ENCODE measurements at regions not wholly inside any gene's neighbourhood (a gene's known extent, or its start where the extent isn't known, plus 50 kb on each side); places are given as distances from the start of the nearest gene placed in this dataset.
A peak's percentile ranks its signal among the peaks of the same experiment; 100 is the strongest.
"Not testable (repeated sequence)": the region's sequence is repeated elsewhere in the genome, so short reads cannot be mapped to it uniquely, and the experiment has no call there.

DNA sequence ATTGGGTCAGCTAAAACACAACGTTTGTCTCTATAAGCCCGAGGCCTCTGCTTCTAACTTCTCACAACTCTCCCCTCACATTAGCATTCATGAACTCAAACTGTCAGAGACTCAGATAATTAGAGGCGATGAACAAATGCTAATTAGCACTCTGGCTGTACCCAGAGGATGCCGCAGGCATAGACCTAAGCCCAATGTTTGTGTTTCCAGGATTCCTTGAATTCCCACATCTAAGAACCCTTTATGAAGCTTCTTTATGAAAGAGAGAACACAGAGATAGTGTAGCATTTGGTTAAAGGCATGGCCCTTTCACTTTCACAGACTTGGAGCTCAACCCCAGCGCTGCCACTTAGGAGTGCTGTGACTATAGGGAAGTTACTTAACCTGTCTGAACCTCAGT lies 512.2 kb downstream of the GRIN2A start:
- H3K27ac Mint-ChIP-seq = no peak overlapping the region
- CTCF ChIA-PET = interaction anchor here (0.6 to 3.5 kb wide), 6 partner anchors 8 to 414 kb away, joined by 3 to 17 read pairs (median 4); no protein-coding TSS in a partner anchor
- TF ChIP-seq TEAD4 (CRISPR knock-in tag; IDR thresholded peaks at IDR 0.05) (no peak), ZNF317 (CRISPR knock-in tag; IDR thresholded peaks at IDR 0.05; ENCODE audit: borderline replicate concordance, low read depth) (no peak), HMGA2 (CRISPR knock-in tag; IDR thresholded peaks at IDR 0.05) (no peak), MYBL2 (CRISPR knock-in tag; IDR thresholded peaks at IDR 0.05) (no peak), MXD4 (CRISPR knock-in tag; IDR thresholded peaks at IDR 0.05; ENCODE audit: borderline replicate concordance) (no peak)
- TF ChIP-seq, protein P1, sequence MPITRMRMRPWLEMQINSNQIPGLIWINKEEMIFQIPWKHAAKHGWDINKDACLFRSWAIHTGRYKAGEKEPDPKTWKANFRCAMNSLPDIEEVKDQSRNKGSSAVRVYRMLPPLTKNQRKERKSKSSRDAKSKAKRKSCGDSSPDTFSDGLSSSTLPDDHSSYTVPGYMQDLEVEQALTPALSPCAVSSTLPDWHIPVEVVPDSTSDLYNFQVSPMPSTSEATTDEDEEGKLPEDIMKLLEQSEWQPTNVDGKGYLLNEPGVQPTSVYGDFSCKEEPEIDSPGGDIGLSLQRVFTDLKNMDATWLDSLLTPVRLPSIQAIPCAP (CRISPR knock-in tag; IDR thresholded peaks at IDR 0.05) = no peak
- TF ChIP-seq, protein P2, sequence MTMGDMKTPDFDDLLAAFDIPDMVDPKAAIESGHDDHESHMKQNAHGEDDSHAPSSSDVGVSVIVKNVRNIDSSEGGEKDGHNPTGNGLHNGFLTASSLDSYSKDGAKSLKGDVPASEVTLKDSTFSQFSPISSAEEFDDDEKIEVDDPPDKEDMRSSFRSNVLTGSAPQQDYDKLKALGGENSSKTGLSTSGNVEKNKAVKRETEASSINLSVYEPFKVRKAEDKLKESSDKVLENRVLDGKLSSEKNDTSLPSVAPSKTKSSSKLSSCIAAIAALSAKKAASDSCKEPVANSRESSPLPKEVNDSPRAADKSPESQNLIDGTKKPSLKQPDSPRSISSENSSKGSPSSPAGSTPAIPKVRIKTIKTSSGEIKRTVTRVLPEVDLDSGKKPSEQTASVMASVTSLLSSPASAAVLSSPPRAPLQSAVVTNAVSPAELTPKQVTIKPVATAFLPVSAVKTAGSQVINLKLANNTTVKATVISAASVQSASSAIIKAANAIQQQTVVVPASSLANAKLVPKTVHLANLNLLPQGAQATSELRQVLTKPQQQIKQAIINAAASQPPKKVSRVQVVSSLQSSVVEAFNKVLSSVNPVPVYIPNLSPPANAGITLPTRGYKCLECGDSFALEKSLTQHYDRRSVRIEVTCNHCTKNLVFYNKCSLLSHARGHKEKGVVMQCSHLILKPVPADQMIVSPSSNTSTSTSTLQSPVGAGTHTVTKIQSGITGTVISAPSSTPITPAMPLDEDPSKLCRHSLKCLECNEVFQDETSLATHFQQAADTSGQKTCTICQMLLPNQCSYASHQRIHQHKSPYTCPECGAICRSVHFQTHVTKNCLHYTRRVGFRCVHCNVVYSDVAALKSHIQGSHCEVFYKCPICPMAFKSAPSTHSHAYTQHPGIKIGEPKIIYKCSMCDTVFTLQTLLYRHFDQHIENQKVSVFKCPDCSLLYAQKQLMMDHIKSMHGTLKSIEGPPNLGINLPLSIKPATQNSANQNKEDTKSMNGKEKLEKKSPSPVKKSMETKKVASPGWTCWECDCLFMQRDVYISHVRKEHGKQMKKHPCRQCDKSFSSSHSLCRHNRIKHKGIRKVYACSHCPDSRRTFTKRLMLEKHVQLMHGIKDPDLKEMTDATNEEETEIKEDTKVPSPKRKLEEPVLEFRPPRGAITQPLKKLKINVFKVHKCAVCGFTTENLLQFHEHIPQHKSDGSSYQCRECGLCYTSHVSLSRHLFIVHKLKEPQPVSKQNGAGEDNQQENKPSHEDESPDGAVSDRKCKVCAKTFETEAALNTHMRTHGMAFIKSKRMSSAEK (CRISPR knock-in tag; IDR thresholded peaks at IDR 0.05; ENCODE audit: borderline replicate concordance) = no peak

DNA sequence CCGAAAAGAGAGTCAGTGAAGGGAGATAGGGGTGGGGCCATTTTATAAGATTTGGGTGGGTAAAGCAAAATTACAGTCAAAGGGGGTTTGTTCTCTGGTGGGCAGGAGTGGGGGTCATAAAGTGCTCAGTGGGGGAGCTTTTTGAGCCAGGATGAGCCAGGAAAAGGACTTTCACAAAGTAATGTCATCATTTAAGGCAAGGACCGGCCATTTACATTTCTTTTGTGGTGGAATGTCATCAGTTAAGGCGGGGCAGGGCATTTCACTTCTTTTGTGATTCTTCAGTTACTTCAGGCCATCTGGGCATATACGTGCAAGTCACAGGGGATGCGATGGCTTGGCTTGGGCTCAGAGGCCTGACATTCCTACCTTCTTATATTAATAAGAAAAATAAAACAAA lies 511.6 kb downstream of the GRIN2A start:
- TF ChIP-seq SMAD3 (CRISPR knock-in tag; IDR thresholded peaks at IDR 0.05; ENCODE audit: borderline replicate concordance) (0 out of 2 replicates have a peak, but pooled peaks have one; percentile 18), TEAD1 (CRISPR knock-in tag; IDR thresholded peaks at IDR 0.05) (peak; percentile 83; the same call in 1 of the 2 replicates)
- not testable (repeated sequence) for DNase-seq (ENCODE audit: low spot score)
- CTCF ChIA-PET = interaction anchor here (0.9 to 3.5 kb wide), 5 partner anchors 11 to 415 kb away, joined by 3 to 17 read pairs (median 6); no protein-coding TSS in a partner anchor

More for the DNA sequence above, 512.2 kb downstream of the GRIN2A start:
- ATAC-seq = peak; percentile 90
- Mint-ChIP-seq H3K36me3 (peaks cover 37% of the 10 kb centered on the region), H3K4me1 (peaks cover 21% of the 10 kb centered on the region), H3K9me3 (peaks cover 8% of the 10 kb centered on the region), H3K4me3 (no peak overlapping the region), H3K27me3 (ENCODE audit: low read depth) (no peaks in the 10 kb centered on the region)
- no peak for DNase-seq (ENCODE audit: low spot score)
- POLR2A ChIA-PET = interaction anchor here (1.2 to 1.7 kb wide), 2 partner anchors 10 to 12 kb away, joined by 4 to 10 read pairs; no protein-coding TSS in a partner anchor

DNA sequence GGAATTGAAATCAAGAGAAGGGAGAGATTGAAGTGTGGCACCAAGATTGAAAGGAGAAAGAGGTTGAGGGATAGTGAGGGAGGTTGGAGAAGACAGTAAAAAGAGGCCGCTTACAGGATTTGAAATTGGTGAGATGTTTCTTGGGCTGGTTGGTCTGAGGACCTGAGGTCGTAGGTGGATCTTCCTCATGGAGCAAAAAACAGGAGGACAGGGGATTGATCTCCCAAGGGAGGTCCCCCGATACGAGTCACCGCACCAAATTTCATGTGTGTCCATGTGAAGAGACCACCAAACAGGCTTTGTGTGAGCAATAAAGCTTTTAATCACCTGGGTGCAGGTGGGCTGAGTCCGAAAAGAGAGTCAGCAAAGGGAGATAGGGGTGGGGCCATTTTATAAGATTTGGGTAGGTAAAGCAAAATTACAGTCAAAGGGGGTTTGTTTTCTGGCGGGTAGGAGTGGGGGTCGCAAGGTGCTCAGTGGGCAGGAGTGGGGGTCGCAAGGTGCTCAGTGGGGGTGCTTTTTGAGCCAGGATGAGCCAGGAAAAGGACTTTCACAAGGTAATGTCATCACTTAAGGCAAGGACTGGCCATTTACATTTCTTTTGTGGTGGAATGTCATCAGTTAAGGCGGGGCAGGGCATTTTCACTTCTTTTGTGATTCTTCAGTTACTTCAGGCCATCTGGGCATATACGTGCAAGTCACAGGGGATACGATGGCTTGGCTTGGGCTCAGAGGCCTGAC lies 505.5 kb downstream of the GRIN2A start:
- CTCF ChIA-PET; POLR2A ChIA-PET; H3K27ac Mint-ChIP-seq; H3K9me3 Mint-ChIP-seq; H3K27me3 Mint-ChIP-seq (ENCODE audit: low read depth); DNase-seq (ENCODE audit: low spot score); H3K4me3 Mint-ChIP-seq: not testable (repeated sequence)
- peaks cover 18% of the 10 kb centered on the region for H3K36me3 Mint-ChIP-seq
- TF ChIP-seq ZNF671 (CRISPR knock-in tag; IDR thresholded peaks at IDR 0.05) = 0 out of 2 replicates have a peak, but pooled peaks have one; percentile 32
- ATAC-seq = peak; percentile 5; the same call in 1 of the 2 replicates
- peaks cover 41% of the 10 kb centered on the region for H3K4me1 Mint-ChIP-seq

More for the DNA sequence above, 511.6 kb downstream of the GRIN2A start:
- not testable (repeated sequence) for H3K27me3 Mint-ChIP-seq (ENCODE audit: low read depth); H3K9me3 Mint-ChIP-seq; H3K27ac Mint-ChIP-seq; H3K4me3 Mint-ChIP-seq
- POLR2A ChIA-PET = interaction anchor here (1.2 to 1.7 kb wide), 2 partner anchors 9 to 11 kb away, joined by 4 to 10 read pairs; no protein-coding TSS in a partner anchor
- Mint-ChIP-seq H3K4me1 (peaks cover 21% of the 10 kb centered on the region), H3K36me3 (peaks cover 38% of the 10 kb centered on the region)
- peak; percentile 21 for ATAC-seq

DNA sequence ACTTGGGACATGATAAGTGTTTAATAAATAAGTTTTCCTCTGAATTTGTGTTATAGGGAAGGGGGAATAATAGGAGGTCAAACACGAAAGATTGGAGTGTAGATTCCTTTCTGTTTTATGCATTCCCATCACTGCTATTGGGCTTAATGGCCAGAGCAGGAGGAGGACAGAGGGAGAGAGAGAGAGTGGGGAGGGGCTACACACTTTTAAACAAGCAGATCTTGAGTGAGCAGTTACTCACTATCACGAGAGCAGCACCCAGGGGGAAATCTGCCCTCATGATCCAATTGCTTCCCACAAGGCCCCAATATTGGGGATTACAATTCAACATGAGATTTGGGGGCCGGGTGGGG lies 505.0 kb downstream of the GRIN2A start:
- DNase-seq (ENCODE audit: low spot score) (no peak), ATAC-seq (peak; percentile 72)
- peaks cover 18% of the 10 kb centered on the region for H3K36me3 Mint-ChIP-seq
- no peak overlapping the region; the same call in 1 of the 2 replicates for H3K27ac Mint-ChIP-seq
- H3K27me3 Mint-ChIP-seq (ENCODE audit: low read depth) = no peaks in the 10 kb centered on the region
- ChIA-PET POLR2A (no interaction called here), CTCF (interaction anchor here (0.9 kb wide), 1 partner anchor 18 kb away, joined by 3 read pairs; no protein-coding TSS in a partner anchor)
- H3K4me3 Mint-ChIP-seq = no peak overlapping the region
- peaks cover 45% of the 10 kb centered on the region for H3K4me1 Mint-ChIP-seq
- no peaks in the 10 kb centered on the region for H3K9me3 Mint-ChIP-seq
- TF ChIP-seq FOXK1 (CRISPR knock-in tag; IDR thresholded peaks at IDR 0.05) = no peak
- no peak for TF ChIP-seq ESRRA (CRISPR knock-in tag; IDR thresholded peaks at IDR 0.05; ENCODE audit: borderline replicate concordance)
- TF ChIP-seq NR2C2 (CRISPR knock-in tag; IDR thresholded peaks at IDR 0.05) = no peak
- TF ChIP-seq, protein P3, sequence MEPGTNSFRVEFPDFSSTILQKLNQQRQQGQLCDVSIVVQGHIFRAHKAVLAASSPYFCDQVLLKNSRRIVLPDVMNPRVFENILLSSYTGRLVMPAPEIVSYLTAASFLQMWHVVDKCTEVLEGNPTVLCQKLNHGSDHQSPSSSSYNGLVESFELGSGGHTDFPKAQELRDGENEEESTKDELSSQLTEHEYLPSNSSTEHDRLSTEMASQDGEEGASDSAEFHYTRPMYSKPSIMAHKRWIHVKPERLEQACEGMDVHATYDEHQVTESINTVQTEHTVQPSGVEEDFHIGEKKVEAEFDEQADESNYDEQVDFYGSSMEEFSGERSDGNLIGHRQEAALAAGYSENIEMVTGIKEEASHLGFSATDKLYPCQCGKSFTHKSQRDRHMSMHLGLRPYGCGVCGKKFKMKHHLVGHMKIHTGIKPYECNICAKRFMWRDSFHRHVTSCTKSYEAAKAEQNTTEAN (CRISPR knock-in tag; IDR thresholded peaks at IDR 0.05) = no peak
- no peak for TF ChIP-seq ZNF232 (CRISPR knock-in tag; IDR thresholded peaks at IDR 0.05)
- TF ChIP-seq ZNF423 (CRISPR knock-in tag; IDR thresholded peaks at IDR 0.05) = no peak
- no peak for TF ChIP-seq ZNF416 (CRISPR knock-in tag; IDR thresholded peaks at IDR 0.05)
- TF ChIP-seq, protein P4, sequence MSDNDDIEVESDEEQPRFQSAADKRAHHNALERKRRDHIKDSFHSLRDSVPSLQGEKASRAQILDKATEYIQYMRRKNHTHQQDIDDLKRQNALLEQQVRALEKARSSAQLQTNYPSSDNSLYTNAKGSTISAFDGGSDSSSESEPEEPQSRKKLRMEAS (CRISPR knock-in tag; IDR thresholded peaks at IDR 0.05) = no peak

Measured in WTC11 (cell line).